ENCODE measurements at regions not wholly inside any gene's neighbourhood (a gene's known extent, or its start where the extent isn't known, plus 50 kb on each side); places are given as distances from the start of the nearest gene placed in this dataset.

DNA sequence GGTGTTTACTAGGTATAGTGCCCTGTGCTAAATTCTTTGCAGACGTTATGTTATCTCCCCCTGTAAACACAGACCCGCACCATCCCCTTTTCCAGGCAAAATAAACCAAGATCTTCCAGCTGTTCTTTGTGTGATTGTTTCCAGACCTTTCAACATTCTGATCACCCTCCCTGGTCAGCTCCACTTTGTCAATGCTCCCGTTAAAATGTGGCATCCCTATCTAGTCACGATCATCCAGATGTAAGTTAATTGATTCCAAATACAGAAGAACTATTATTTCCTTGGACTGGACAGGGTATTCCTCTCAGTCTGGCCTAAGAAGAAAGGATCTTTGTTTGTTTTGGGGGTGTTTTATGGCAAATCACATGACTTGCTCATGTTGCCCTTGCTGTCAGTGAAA is 127.6 kb upstream of the ARID2 start:
- TF ChIP-seq POLR2A (IDR thresholded peaks at IDR 0.05): no peak
- TF ChIP-seq, protein P1, sequence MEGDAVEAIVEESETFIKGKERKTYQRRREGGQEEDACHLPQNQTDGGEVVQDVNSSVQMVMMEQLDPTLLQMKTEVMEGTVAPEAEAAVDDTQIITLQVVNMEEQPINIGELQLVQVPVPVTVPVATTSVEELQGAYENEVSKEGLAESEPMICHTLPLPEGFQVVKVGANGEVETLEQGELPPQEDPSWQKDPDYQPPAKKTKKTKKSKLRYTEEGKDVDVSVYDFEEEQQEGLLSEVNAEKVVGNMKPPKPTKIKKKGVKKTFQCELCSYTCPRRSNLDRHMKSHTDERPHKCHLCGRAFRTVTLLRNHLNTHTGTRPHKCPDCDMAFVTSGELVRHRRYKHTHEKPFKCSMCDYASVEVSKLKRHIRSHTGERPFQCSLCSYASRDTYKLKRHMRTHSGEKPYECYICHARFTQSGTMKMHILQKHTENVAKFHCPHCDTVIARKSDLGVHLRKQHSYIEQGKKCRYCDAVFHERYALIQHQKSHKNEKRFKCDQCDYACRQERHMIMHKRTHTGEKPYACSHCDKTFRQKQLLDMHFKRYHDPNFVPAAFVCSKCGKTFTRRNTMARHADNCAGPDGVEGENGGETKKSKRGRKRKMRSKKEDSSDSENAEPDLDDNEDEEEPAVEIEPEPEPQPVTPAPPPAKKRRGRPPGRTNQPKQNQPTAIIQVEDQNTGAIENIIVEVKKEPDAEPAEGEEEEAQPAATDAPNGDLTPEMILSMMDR (IDR thresholded peaks at IDR 0.05): no peak
